RWPE2 (cell line): ENCODE measurements at regions not wholly inside any gene's neighbourhood (a gene's known extent, or its start where the extent isn't known, plus 50 kb on each side); places are given as distances from the start of the nearest gene placed in this dataset.

Source experiments
- ATAC-seq: fragments of 200-7000 bp; cut with Tn5 transposase; 3 replicates; pipeline ENCODE4 v1.9.1; 2021; ENCODE audit warnings: low read depth
- DNase-seq: peaks from one replicate; pipeline ENCODE4 v3.0.0-alpha.2; 2020; ENCODE audit warnings: low spot score
- H3K27ac ChIP-seq: fragments of 450-650 bp; 2 replicates; pipeline ENCODE4 v1.5.1; 2017; ENCODE audit warnings: mild to moderate bottlenecking; ENCODE audit not compliant: poor library complexity, severe bottlenecking
- H3K27me3 ChIP-seq: fragments of 250-450 bp; sonication (Bioruptor Pico); 2 replicates; pipeline ENCODE4 v1.5.1; 2021; ENCODE audit warnings: mild to moderate bottlenecking, moderate library complexity; ENCODE audit not compliant: insufficient read depth, poor library complexity, severe bottlenecking
- H3K36me3 ChIP-seq: fragments of 250-450 bp; sonication (Bioruptor Pico); 2 replicates; pipeline ENCODE4 v1.5.1; 2020; ENCODE audit warnings: low read depth, mild to moderate bottlenecking, moderate library complexity
- H3K4me1 ChIP-seq: fragments of 250-450 bp; sonication (Bioruptor Pico); 2 replicates; pipeline ENCODE4 v1.5.1; 2021; ENCODE audit warnings: mild to moderate bottlenecking, moderate library complexity; ENCODE audit not compliant: insufficient read depth, poor library complexity, severe bottlenecking
- H3K4me3 ChIP-seq: fragments of 250-450 bp; sonication (Bioruptor Pico); 2 replicates; pipeline ENCODE4 v1.5.1; 2021; ENCODE audit warnings: mild to moderate bottlenecking, moderate library complexity; ENCODE audit not compliant: severe bottlenecking
- H3K9me3 ChIP-seq: fragments of 250-450 bp; sonication (Bioruptor Pico); 2 replicates; pipeline ENCODE4 v1.5.1; 2021; ENCODE audit warnings: mild to moderate bottlenecking, moderate library complexity; ENCODE audit not compliant: severe bottlenecking
- CTCF ChIP-seq: fragments of 450-650 bp; IDR thresholded peaks from one replicate; pipeline ENCODE4 v1.5.1; 2017; ENCODE audit warnings: mild to moderate bottlenecking, moderate library complexity; ENCODE audit not compliant: poor library complexity, severe bottlenecking

GRCh38 chr7:21149809-21150208 is 278.1 kb upstream of the SP4 start:
- no peak for ATAC-seq
- H3K4me3 ChIP-seq = no peak overlapping the region

GRCh38 chr7:21154614-21155013 is 273.3 kb upstream of the SP4 start:
- ATAC-seq (no peak), DNase-seq (no peak)
- Histone ChIP-seq H3K4me3 (no peak overlapping the region), H3K27ac (no peak overlapping the region), H3K9me3 (no peaks in the 10 kb centered on the region), H3K27me3 (no peaks in the 10 kb centered on the region), H3K4me1 (no peaks in the 10 kb centered on the region), H3K36me3 (no peaks in the 10 kb centered on the region)
- TF ChIP-seq CTCF = no peak

More at GRCh38 chr7:21149809-21150208, 278.1 kb upstream of the SP4 start:
- H3K27me3 ChIP-seq = no peaks in the 10 kb centered on the region
- H3K9me3 ChIP-seq = no peaks in the 10 kb centered on the region
- no peak for TF ChIP-seq CTCF
- no peaks in the 10 kb centered on the region for H3K4me1 ChIP-seq
- no peaks in the 10 kb centered on the region for H3K36me3 ChIP-seq
- H3K27ac ChIP-seq = no peak overlapping the region
- DNase-seq = no peak

- H3K27me3 ChIP-seq = no peaks in the 10 kb centered on the region
- H3K36me3 ChIP-seq = no peaks in the 10 kb centered on the region
- no peak overlapping the region for H3K4me3 ChIP-seq
- DNase-seq (no peak), ATAC-seq (no peak)
- H3K4me1 ChIP-seq = no peaks in the 10 kb centered on the region
- H3K27ac ChIP-seq = no peak overlapping the region
- no peak for TF ChIP-seq CTCF
- no peaks in the 10 kb centered on the region for H3K9me3 ChIP-seq
Measured at GRCh38 chr7:21159506-21159905, 268.4 kb upstream of the SP4 start.

GRCh38 chr7:21160401-21160800 is 267.5 kb upstream of the SP4 start:
- Histone ChIP-seq H3K27ac (no peak overlapping the region), H3K36me3 (no peaks in the 10 kb centered on the region), H3K4me1 (no peaks in the 10 kb centered on the region), H3K9me3 (no peaks in the 10 kb centered on the region), H3K27me3 (no peaks in the 10 kb centered on the region), H3K4me3 (no peak overlapping the region)
- no peak for TF ChIP-seq CTCF
- no peak for DNase-seq
- ATAC-seq = no peak

- H3K9me3 ChIP-seq = no peaks in the 10 kb centered on the region
- H3K27ac ChIP-seq = no peak overlapping the region
- DNase-seq (no peak), ATAC-seq (no peak)
- H3K27me3 ChIP-seq = no peaks in the 10 kb centered on the region
- TF ChIP-seq CTCF = no peak
- no peaks in the 10 kb centered on the region for H3K36me3 ChIP-seq
- no peak overlapping the region for H3K4me3 ChIP-seq
- no peaks in the 10 kb centered on the region for H3K4me1 ChIP-seq
Measured at GRCh38 chr7:21167942-21168341, 259.9 kb upstream of the SP4 start.
